NCI-H748 treated with DMSO at 0.1 percent for 48 hours (cell line): ENCODE measurements at regions not wholly inside any gene's neighbourhood (a gene's known extent, or its start where the extent isn't known, plus 50 kb on each side); places are given as distances from the start of the nearest gene placed in this dataset.

Experiments
- DNase-seq: peaks from one replicate; lab custom pipeline; 2025; lab: John Stamatoyannopoulos, UW

- DNase-seq = no peak
Measured at GRCh38 chr7:19853261-19853832, 79.9 kb upstream of the TMEM196 start.

- DNase-seq = no peak
Measured at GRCh38 chr7:19852192-19852591, 78.8 kb upstream of the TMEM196 start.

GRCh38 chr7:19851504-19851903 is 78.1 kb upstream of the TMEM196 start:
- no peak for DNase-seq

- DNase-seq = no peak
Measured at GRCh38 chr7:19834566-19834965, 61.1 kb upstream of the TMEM196 start.

GRCh38 chr7:19830604-19831003 is 57.2 kb upstream of the TMEM196 start:
- no peak for DNase-seq
